GM06990 (cell line): ENCODE measurements at regions not wholly inside any gene's neighbourhood (a gene's known extent, or its start where the extent isn't known, plus 50 kb on each side); places are given as distances from the start of the nearest gene placed in this dataset.

Experiments
- DNase-seq: peaks from one replicate; pipeline ENCODE4 v3.0.0-alpha.2; 2011; ENCODE audit not compliant: insufficient read length; ENCODE audit errors: extremely low read depth
- H3K27me3 ChIP-seq: replicated peaks from 2 replicates; pipeline ENCODE4 v1.6.0; 2011; ENCODE audit warnings: low read length; ENCODE audit not compliant: control insufficient read depth, insufficient read depth
- H3K36me3 ChIP-seq: 2 replicates; pipeline ENCODE4 v1.5.1; 2011; ENCODE audit warnings: low read length; ENCODE audit not compliant: control insufficient read depth, insufficient read depth
- H3K4me3 ChIP-seq: replicated peaks from 2 replicates; pipeline ENCODE4 v1.5.1; 2011; ENCODE audit warnings: low read depth, mild to moderate bottlenecking, control low read depth, low read length
- CTCF ChIP-seq: IDR thresholded peaks from 2 replicates; pipeline ENCODE4 v1.5.1; 2011; ENCODE audit warnings: low read length, control low read depth, mild to moderate bottlenecking, inconsistent platforms; ENCODE audit not compliant: insufficient read depth, poor library complexity, severe bottlenecking

GRCh38 chr9:106403081-106403480 lies 459.9 kb upstream of the ZNF462 start:
- no peak overlapping the region for H3K4me3 ChIP-seq
- H3K27me3 ChIP-seq: no peaks in the 10 kb centered on the region; the same call in 1 of the 2 replicates
- no peak for DNase-seq
- TF ChIP-seq CTCF: no peak
- no peaks in the 10 kb centered on the region for H3K36me3 ChIP-seq

GRCh38 chr9:106404137-106404536 lies 458.8 kb upstream of the ZNF462 start:
- DNase-seq: no peak
- Histone ChIP-seq H3K4me3 (no peak overlapping the region), H3K36me3 (no peaks in the 10 kb centered on the region), H3K27me3 (no peaks in the 10 kb centered on the region; the same call in 1 of the 2 replicates)
- TF ChIP-seq CTCF: no peak

- no peak for TF ChIP-seq CTCF
- Histone ChIP-seq H3K27me3 (no peaks in the 10 kb centered on the region), H3K4me3 (no peak overlapping the region), H3K36me3 (no peaks in the 10 kb centered on the region)
- DNase-seq: no peak
These were observed 457.0 kb upstream of the ZNF462 start for GRCh38 chr9:106405871-106406435.

- no peak for TF ChIP-seq CTCF
These were observed 448.9 kb upstream of the ZNF462 start for GRCh38 chr9:106414042-106414441.

GRCh38 chr9:106417685-106418084 lies 445.3 kb upstream of the ZNF462 start:
- Histone ChIP-seq H3K36me3 (no peaks in the 10 kb centered on the region), H3K27me3 (no peaks in the 10 kb centered on the region), H3K4me3 (no peak overlapping the region)
- TF ChIP-seq CTCF: no peak
- DNase-seq: peak; percentile 24

More at GRCh38 chr9:106414042-106414441, 448.9 kb upstream of the ZNF462 start:
- DNase-seq: no peak
- Histone ChIP-seq H3K27me3 (no peaks in the 10 kb centered on the region), H3K36me3 (no peaks in the 10 kb centered on the region), H3K4me3 (no peak overlapping the region)

GRCh38 chr9:106419829-106420228 lies 443.1 kb upstream of the ZNF462 start:
- no peak overlapping the region for H3K4me3 ChIP-seq
- DNase-seq: no peak
- no peak for TF ChIP-seq CTCF
- no peaks in the 10 kb centered on the region for H3K36me3 ChIP-seq
- no peaks in the 10 kb centered on the region for H3K27me3 ChIP-seq
